SK-N-SH treated with all-trans-retinoic acid at 6 μM for 48 hours (cell line): ENCODE measurements at regions not wholly inside any gene's neighbourhood (a gene's known extent, or its start where the extent isn't known, plus 50 kb on each side); places are given as distances from the start of the nearest gene placed in this dataset.

ENCODE experiments used
- ZNF8 ChIP-seq: fragments of 450-650 bp; formaldehyde crosslinking; IDR thresholded peaks from 2 replicates; pipeline ENCODE4 v1.5.0; 2020; ENCODE audit warnings: mild to moderate bottlenecking, moderate library complexity
- TF ChIP-seq, protein P1 (sequence below): fragments of 250-450 bp; sonication (Bioruptor Pico); IDR thresholded peaks from 2 replicates; pipeline ENCODE4 v1.8.0; 2020; ENCODE audit warnings: mild to moderate bottlenecking, moderate library complexity, borderline replicate concordance

DNA sequence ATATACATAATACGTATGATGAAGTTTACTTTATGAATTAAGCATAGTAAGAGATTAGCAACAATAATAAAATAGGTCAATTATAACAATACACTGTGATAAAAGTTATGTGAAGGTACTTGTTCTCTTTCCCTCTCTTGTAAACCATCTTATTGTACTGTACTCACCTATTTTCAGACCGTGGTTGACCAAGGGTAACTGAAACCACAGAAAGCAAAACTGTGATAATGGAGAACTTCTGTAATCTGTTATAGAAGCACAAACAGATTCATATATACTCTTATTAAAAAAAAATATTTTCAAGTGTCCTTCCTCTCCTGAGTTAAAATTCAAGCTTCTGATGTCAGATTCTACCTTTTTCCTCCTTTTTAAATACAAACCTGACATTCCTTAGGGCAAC lies 1247.8 kb upstream of the SORCS1 start:
- TF ChIP-seq ZNF8 (CRISPR knock-in tag), result no peak
- TF ChIP-seq, protein P1, sequence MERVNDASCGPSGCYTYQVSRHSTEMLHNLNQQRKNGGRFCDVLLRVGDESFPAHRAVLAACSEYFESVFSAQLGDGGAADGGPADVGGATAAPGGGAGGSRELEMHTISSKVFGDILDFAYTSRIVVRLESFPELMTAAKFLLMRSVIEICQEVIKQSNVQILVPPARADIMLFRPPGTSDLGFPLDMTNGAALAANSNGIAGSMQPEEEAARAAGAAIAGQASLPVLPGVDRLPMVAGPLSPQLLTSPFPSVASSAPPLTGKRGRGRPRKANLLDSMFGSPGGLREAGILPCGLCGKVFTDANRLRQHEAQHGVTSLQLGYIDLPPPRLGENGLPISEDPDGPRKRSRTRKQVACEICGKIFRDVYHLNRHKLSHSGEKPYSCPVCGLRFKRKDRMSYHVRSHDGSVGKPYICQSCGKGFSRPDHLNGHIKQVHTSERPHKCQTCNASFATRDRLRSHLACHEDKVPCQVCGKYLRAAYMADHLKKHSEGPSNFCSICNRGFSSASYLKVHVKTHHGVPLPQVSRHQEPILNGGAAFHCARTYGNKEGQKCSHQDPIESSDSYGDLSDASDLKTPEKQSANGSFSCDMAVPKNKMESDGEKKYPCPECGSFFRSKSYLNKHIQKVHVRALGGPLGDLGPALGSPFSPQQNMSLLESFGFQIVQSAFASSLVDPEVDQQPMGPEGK (CRISPR knock-in tag), result no peak
